Embryonic facial prominence (tissue), 1 donor: ENCODE measurements at regions not wholly inside any gene's neighbourhood (a gene's known extent, or its start where the extent isn't known, plus 50 kb on each side); places are given as distances from the start of the nearest gene placed in this dataset.
"Not testable (repeated sequence)": the region's sequence is repeated elsewhere in the genome, so short reads cannot be mapped to it uniquely, and the experiment has no call there.

Source experiments
- DNase-seq: peaks from one replicate; pipeline ENCODE4 v3.0.0-alpha.2; 2016; ENCODE audit errors: extremely low spot score

- DNase-seq: not testable (repeated sequence)
Measured at GRCh38 chr21:6363591-6363990, 4157.8 kb upstream of the TPTE start.

- peak; percentile 37 for DNase-seq
Measured at GRCh38 chr21:6368824-6369223, 4152.6 kb upstream of the TPTE start.

- DNase-seq: not testable (repeated sequence)
Measured at GRCh38 chr21:6373253-6373652, 4148.1 kb upstream of the TPTE start.

- not testable (repeated sequence) for DNase-seq
Measured at GRCh38 chr21:6374232-6374631, 4147.2 kb upstream of the TPTE start.

GRCh38 chr21:6374926-6375325, 4146.5 kb upstream of the TPTE start:
- not testable (repeated sequence) for DNase-seq

- not testable (repeated sequence) for DNase-seq
Measured at GRCh38 chr21:6375776-6376175, 4145.6 kb upstream of the TPTE start.

GRCh38 chr21:6376321-6377070, 4144.9 kb upstream of the TPTE start:
- DNase-seq: not testable (repeated sequence)
